ENCODE measurements at regions not wholly inside any gene's neighbourhood (a gene's known extent, or its start where the extent isn't known, plus 50 kb on each side); places are given as distances from the start of the nearest gene placed in this dataset.

DNA sequence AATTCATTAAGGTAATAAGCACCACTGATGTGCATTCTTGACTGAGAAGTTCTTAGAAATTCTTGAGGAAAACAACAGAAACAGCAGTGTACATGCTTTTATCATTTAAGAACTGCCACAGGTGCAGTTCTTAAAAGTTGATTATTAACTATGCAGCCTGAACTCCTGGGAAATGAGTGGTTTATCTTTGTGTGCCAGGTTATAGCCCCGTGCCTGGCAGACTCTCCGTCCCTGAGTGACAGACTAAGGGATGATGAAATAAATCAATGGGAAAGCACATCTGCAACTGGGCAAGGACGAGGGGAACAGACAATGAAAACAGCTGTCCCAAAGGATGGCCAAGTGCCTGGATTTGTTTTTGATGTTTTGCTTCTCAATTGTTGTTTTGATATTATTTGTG is 84.4 kb upstream of the SPATA13 start:
- FAIRE-seq (no peak), DNase-seq (ENCODE audit: low spot score) (no peak)

GRCh38 chr13:24076636-24077035 is 83.9 kb upstream of the SPATA13 start:
- FAIRE-seq (no peak), DNase-seq (ENCODE audit: low spot score) (no peak)

DNA sequence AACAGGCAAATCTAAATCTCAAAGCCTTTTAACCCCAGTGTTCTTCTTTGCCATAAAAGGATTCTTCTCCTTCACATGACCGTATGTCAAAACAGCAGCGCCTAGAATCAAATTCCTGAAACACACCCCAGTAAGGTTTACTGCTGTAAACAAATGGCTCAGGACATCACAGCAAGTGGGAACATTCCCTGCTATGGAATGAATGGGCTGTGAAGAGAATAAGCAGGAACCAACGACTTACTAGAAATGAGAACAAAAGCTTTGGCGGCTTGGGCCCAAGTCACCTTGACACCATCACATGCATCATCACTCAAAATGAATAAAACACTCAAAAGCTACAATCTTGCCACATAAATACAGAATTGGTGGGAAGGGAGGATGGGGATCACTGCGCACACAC is 80.4 kb upstream of the SPATA13 start:
- FAIRE-seq (no peak), DNase-seq (ENCODE audit: low spot score) (no peak)

- FAIRE-seq (no peak), DNase-seq (ENCODE audit: low spot score) (no peak)
Observed at GRCh38 chr13:24081387-24081786, 79.1 kb upstream of the SPATA13 start.

- no peak for DNase-seq (ENCODE audit: low spot score)
- no peak for FAIRE-seq
Observed at GRCh38 chr13:24083141-24083540, 77.4 kb upstream of the SPATA13 start.

- DNase-seq (ENCODE audit: low spot score) (no peak), FAIRE-seq (no peak)
Observed at GRCh38 chr13:24083722-24084421, 76.6 kb upstream of the SPATA13 start.

GRCh38 chr13:24085662-24086061 is 74.9 kb upstream of the SPATA13 start:
- FAIRE-seq: no peak
- no peak for DNase-seq (ENCODE audit: low spot score)

DNA sequence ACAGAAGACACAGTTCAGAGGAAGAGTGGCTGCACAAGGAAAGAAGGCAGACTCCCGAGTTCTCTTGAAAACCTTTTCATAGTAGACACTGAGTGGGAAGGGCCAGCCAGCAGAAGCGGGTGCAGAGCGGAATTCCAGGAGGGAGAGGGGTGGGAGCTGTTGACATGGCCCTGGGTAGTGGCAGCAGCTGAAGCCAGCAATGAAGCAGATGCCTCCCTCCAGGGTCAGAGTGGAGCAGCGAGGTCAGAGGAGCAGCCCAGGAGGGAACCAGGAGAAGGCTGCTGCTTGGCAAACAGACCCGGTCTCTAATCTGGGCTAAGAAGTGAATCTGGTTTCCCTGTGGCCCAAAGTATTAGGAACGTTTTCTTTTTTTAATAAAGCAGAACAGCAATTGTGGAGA is 73.9 kb upstream of the SPATA13 start:
- no peak for DNase-seq (ENCODE audit: low spot score)
- no peak for FAIRE-seq

DNA sequence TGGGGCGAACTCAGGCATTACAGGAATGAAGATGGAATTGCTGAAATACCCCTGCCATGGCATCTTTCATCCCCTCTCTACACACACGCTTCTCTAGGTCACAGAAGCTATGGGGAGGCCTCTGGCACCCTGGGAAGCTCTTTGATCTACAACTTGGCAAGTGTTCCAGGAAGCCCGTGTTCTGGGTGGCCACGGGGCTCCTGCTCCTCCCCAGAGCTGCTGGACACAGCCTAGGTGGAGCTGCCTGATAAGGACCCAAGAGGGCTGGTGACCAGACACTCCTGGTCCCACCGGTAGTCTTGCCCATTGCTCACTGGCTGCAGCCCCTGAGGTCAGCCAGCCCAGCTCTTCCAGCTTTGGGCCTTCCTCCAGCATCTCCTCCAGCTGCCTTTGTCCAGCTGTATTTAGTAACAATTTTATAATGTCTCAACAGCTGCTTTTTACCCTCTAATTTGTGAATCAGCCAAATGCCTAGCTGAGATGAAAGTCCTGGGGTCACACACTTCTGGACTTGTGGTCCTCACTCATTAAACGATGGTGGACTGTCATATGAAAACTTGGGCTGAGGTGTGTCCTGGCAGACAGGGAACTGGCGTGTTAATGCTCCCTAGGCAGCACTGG is 72.8 kb upstream of the SPATA13 start:
- DNase-seq (ENCODE audit: low spot score) (no peak), FAIRE-seq (no peak)

GRCh38 chr13:24090049-24090448 is 70.5 kb upstream of the SPATA13 start:
- FAIRE-seq: no peak

DNA sequence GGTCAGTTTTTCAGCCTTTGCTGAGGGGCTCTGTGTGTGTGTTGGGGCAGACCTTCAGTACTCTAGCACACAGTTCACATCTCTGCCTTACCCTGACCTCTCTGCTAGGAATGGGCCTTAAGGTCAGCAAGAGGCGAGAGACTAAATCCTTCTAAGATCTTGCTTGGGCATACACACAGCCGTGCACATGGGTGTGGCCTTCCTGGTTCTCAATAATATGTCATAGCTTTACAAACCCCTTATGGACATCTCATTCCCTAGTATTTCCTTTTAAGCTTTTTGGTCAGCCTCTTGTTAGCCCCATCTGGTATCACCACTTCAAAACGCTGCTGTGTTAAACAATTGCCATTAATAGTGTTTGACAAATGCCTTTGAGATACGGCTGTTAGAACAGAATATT is 69.4 kb upstream of the SPATA13 start:
- FAIRE-seq: no peak
- DNase-seq (ENCODE audit: low spot score): no peak

More at GRCh38 chr13:24090049-24090448, 70.5 kb upstream of the SPATA13 start:
- DNase-seq (ENCODE audit: low spot score): no peak

GRCh38 chr13:24092108-24092507 is 68.4 kb upstream of the SPATA13 start:
- DNase-seq (ENCODE audit: low spot score) (no peak), FAIRE-seq (no peak)

- DNase-seq (ENCODE audit: low spot score) (no peak), FAIRE-seq (no peak)
Observed at GRCh38 chr13:24093047-24093446, 67.5 kb upstream of the SPATA13 start.

- DNase-seq (ENCODE audit: low spot score) (no peak), FAIRE-seq (no peak)
Observed at GRCh38 chr13:24096659-24097058, 63.9 kb upstream of the SPATA13 start.

GRCh38 chr13:24097064-24097463 is 63.5 kb upstream of the SPATA13 start:
- DNase-seq (ENCODE audit: low spot score) (no peak), FAIRE-seq (no peak)

DNA sequence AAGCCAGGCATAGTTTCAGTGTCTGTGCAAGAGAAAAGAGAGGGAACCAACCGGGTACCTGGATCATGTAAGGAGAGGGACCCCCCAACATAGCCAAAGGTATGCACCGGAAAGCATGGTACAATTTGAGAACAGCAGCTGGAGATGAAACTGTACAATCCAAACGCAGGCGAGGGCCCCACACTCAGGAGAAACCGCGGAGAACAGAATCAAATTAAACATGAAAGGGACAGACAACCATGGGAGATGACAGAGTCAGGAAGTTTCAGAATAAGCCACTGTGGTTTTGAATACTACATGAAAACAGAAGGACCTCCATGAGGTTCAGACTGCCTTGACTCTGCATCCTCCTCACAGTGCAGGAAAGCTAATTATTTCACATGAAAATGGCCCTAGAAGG is 62.9 kb upstream of the SPATA13 start:
- FAIRE-seq (no peak), DNase-seq (ENCODE audit: low spot score) (no peak)

GRCh38 chr13:24099490-24099889 is 61.0 kb upstream of the SPATA13 start:
- FAIRE-seq (no peak), DNase-seq (ENCODE audit: low spot score) (no peak)

GRCh38 chr13:24100188-24100587 is 60.3 kb upstream of the SPATA13 start:
- FAIRE-seq (no peak), DNase-seq (ENCODE audit: low spot score) (no peak)

DNA sequence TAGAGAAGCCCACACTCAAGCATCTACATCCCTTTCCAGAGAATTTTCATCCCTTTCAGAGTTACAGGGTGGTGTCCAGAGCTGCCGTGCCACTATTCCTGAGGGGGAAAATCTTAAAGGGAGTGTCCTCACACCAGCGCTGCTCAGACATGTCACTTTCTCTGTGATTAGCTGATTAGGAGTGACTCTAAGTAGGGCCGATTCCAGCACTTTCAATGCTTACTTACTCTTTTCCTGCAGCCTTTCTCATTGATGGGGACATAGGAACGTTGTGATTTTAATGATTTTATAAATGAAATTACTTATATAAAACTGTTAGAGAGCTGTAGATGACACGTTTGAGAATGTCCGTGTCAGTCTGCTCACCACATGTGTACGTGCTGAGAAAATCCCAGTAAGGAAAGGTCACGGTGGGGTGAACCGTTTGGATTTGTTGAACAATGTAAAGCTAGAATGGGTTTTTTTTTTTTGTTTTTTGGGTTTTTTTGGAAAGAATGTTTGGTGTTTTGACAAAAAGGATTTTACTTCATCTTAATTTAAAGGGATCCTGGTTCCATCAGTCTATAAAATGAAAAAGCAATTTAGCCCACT is 56.6 kb upstream of the SPATA13 start:
- FAIRE-seq: no peak
- no peak for DNase-seq (ENCODE audit: low spot score)

DNA sequence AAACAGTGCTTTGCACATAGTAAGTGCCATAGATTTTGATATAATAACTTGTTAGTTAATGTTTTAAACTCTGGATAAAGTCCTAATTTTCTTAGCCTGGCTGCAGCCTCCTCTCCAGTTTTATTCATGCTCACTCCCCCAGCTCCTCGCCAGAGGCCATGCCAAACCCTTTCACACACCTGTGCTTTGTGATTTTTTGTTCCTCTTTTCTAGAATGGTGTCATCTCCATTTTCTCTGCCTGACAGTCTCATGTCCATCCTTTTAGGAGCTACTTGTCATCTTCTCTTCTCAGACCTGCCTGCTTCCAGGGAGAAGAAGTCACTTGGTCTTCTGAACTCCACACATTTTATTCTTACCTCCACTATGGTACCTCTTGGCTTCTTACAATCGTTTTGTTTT is 55.8 kb upstream of the SPATA13 start:
- no peak for FAIRE-seq

DNA sequence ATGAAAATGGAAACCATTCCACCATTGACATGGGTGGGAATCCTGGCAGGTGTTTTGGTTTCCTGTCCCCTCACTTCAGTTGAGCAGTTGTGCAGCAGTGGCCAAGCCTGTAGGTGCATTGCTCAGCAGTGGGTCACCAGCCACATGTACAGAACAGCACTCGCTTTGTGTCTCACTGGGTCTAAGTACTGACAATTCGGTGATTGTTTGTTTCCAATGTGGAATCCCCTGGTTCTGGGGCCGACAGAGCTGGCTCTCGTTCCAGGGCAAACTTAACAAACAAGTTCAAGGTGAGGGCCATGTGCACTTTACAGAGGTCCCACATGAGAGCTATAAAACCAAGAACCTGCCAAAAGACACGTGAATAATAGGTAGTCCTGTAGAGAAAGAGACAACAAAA is 54.1 kb upstream of the SPATA13 start:
- DNase-seq (ENCODE audit: low spot score) (no peak), FAIRE-seq (no peak)

More for the DNA sequence above, 55.8 kb upstream of the SPATA13 start:
- no peak for DNase-seq (ENCODE audit: low spot score)

GRCh38 chr13:24107955-24108614 is 52.4 kb upstream of the SPATA13 start:
- no peak for FAIRE-seq

DNA sequence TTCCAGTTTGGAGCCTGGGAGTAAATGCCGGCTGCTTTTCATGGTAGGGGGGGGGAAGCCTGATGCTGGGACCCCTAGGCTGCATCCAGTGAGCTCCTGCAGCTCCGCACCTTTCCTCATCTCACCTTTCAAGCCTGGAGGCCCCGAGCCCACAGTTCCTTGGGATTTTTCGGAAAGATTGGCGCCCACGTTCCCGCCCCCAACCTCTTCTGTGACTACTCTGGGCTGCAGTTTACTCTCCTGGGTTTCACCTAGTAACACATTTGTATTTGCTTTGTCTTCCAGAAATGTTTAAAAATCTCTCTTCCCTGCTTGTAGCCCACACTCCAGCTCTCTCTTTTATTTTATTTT is 51.9 kb upstream of the SPATA13 start:
- no peak for FAIRE-seq

More at GRCh38 chr13:24107955-24108614, 52.4 kb upstream of the SPATA13 start:
- DNase-seq (ENCODE audit: low spot score): no peak

More for the DNA sequence above, 51.9 kb upstream of the SPATA13 start:
- DNase-seq (ENCODE audit: low spot score): no peak
